ENCODE measurements at regions not wholly inside any gene's neighbourhood (a gene's known extent, or its start where the extent isn't known, plus 50 kb on each side); places are given as distances from the start of the nearest gene placed in this dataset.

DNA sequence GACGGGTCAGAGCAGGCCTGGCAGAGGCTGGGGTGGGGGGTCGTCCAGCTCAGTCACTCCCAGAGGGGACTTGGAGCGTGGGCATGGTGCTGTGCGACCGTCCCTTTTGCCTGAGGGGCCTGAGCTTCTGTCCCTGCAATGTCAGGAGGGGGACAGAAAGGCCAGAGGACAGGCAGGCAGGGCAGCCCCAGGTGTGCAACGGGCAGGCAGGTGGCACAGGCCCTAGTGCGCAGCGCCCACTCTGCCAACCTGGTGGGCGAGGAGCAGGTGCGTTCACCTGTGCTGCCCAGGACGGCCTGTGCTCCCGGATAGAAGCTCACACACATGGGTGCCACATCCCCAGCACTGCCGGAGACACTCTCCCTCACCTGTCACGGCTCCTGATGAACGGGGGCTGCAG is 78.7 kb upstream of the SLCO4A1 start:
- TF ChIP-seq, protein P1, sequence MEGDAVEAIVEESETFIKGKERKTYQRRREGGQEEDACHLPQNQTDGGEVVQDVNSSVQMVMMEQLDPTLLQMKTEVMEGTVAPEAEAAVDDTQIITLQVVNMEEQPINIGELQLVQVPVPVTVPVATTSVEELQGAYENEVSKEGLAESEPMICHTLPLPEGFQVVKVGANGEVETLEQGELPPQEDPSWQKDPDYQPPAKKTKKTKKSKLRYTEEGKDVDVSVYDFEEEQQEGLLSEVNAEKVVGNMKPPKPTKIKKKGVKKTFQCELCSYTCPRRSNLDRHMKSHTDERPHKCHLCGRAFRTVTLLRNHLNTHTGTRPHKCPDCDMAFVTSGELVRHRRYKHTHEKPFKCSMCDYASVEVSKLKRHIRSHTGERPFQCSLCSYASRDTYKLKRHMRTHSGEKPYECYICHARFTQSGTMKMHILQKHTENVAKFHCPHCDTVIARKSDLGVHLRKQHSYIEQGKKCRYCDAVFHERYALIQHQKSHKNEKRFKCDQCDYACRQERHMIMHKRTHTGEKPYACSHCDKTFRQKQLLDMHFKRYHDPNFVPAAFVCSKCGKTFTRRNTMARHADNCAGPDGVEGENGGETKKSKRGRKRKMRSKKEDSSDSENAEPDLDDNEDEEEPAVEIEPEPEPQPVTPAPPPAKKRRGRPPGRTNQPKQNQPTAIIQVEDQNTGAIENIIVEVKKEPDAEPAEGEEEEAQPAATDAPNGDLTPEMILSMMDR (conservative IDR thresholded peaks at IDR 0.05; ENCODE audit: low read length): no peak
- no peak for TF ChIP-seq EZH2phosphoT487 (IDR thresholded peaks at IDR 0.05; ENCODE audit: borderline replicate concordance)
